Activated T-helper 2 cell treated with anti-CD3 and anti-CD28 coated beads, Interferon-gamma antibody, Interleukin-2, Interleukin-4, amounts not matched to agents 10 μg/mL and 5 μg/mL and 100 μg/mL, durations not matched to agents 14 hours and 24 hours and 36 hours (primary cell): ENCODE measurements at regions not wholly inside any gene's neighbourhood (a gene's known extent, or its start where the extent isn't known, plus 50 kb on each side); places are given as distances from the start of the nearest gene placed in this dataset.

Source experiments
- DNase-seq: peaks from one replicate; pipeline ENCODE4 v3.0.0; 2021; ENCODE audit warnings: low spot score
- H3K27ac Mint-ChIP-seq: one replicate; pipeline ENCODE4 v1.8.0; 2021; ENCODE audit warnings: mixed read lengths
- H3K27me3 Mint-ChIP-seq: one replicate; pipeline ENCODE4 v1.8.0; 2021; ENCODE audit warnings: low read depth, mixed read lengths
- H3K36me3 Mint-ChIP-seq: one replicate; pipeline ENCODE4 v1.8.0; 2021; ENCODE audit warnings: low read depth, mixed read lengths
- H3K4me1 Mint-ChIP-seq: one replicate; pipeline ENCODE4 v1.8.0; 2021; ENCODE audit warnings: low read depth, mixed read lengths
- H3K4me3 Mint-ChIP-seq: one replicate; pipeline ENCODE4 v1.8.0; 2021; ENCODE audit warnings: low read depth, mild to moderate bottlenecking, moderate library complexity, mixed read lengths
- H3K9me3 Mint-ChIP-seq: one replicate; pipeline ENCODE4 v1.8.0; 2021; ENCODE audit warnings: mixed read lengths
- intact Hi-C: fragments of 100-400 bp; cut with micrococcal nuclease; formaldehyde crosslinking; loops from one replicate; pipeline ENCODE4 v1.15.1; 2023

DNA sequence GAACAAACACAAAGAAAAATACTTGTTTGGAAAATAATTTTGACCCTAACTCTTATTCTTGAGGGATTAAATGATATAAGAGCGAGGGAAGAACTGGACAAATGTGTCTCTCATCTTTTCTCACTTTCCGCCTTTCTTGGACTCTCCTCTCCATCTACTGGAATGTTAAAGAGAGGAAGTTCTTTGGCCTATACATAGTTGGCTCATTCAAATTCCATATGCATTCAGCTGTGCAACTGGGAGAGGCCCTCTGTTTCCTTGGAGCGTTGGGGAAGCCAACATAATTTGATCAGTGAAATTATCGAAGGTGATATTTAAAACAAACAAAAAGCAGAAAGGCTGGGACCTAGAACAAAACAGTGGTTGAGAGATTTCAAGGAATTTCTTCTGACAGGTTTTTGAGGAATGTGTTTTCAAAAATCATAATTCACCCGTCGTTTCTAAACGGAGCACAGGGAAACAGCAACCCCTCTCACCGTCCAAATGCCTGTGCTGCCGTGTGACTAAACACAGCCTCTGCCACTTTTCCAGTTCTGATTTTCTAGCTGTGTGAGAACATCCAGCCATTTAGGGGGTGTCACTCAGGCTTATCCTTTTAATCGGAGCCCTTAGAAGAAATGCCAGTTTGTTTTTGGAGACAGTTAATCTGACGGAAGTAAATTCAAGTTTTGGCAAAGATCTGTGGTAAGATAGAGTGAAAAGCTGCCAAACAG is 489.9 kb downstream of the SOX2 start:
- H3K27me3 Mint-ChIP-seq, result no peaks in the 10 kb centered on the region
- H3K9me3 Mint-ChIP-seq, result no peaks in the 10 kb centered on the region
- DNase-seq, result no peak
- no peak overlapping the region for H3K27ac Mint-ChIP-seq
- no peak overlapping the region for H3K4me3 Mint-ChIP-seq
- H3K4me1 Mint-ChIP-seq, result no peaks in the 10 kb centered on the region
- H3K36me3 Mint-ChIP-seq, result no peaks in the 10 kb centered on the region
- intact Hi-C loops, result no loop called here

DNA sequence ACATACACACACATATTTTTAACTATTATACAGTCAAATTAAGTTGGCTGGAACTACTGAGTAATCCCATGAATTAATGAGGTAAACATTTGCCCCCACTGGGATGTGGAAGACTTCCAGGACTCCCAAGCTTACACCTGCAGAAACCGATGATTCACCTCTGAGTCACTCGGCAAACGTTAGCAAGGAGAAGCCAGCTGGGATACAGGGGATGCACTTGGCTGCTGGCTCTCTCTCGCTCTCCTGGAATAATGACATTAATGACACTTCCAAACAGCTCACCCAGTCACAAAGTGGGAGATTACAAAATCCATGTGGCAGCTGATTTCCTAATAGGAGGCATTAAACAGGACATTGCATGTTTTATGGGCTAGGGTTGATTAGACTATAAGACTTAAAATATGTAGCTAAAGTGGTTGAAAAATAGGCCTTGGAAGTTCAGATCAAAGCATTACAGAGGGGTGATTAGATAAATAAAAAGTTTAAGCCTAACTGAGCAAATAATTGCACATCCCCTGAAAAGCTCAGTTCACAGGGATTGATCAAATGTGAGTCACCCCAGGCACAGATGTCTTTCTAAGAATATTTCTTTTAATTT is 500.9 kb downstream of the SOX2 start:
- H3K9me3 Mint-ChIP-seq, result no peaks in the 10 kb centered on the region
- DNase-seq, result no peak
- H3K27me3 Mint-ChIP-seq, result no peaks in the 10 kb centered on the region
- H3K4me3 Mint-ChIP-seq, result no peak overlapping the region
- H3K36me3 Mint-ChIP-seq, result no peaks in the 10 kb centered on the region
- intact Hi-C loops, result no loop called here
- H3K4me1 Mint-ChIP-seq, result no peaks in the 10 kb centered on the region
- H3K27ac Mint-ChIP-seq, result no peak overlapping the region

DNA sequence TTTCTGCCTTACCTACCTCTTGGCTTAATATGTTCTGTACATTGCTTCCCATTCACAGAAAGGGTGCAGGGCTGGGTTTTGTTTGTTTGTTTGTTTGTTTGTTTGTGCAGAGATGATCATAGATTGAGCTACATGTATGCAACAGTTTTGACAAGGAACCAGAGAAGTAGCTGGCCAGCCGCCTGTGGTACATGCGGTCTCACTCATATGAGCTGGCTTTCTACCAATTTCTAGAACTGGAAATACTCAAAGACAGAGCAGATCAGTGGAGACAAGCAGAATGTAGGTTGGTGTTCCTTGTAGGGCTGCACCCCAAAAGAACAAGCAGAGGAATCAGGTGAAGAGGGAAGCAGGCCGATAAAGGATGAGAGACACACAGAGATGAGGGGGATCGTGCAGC is 502.7 kb downstream of the SOX2 start:
- H3K4me1 Mint-ChIP-seq, result no peaks in the 10 kb centered on the region
- intact Hi-C loops, result no loop called here
- no peaks in the 10 kb centered on the region for H3K36me3 Mint-ChIP-seq
- DNase-seq, result no peak
- no peaks in the 10 kb centered on the region for H3K27me3 Mint-ChIP-seq
- H3K4me3 Mint-ChIP-seq, result no peak overlapping the region
- H3K27ac Mint-ChIP-seq, result no peak overlapping the region
- H3K9me3 Mint-ChIP-seq, result no peaks in the 10 kb centered on the region

DNA sequence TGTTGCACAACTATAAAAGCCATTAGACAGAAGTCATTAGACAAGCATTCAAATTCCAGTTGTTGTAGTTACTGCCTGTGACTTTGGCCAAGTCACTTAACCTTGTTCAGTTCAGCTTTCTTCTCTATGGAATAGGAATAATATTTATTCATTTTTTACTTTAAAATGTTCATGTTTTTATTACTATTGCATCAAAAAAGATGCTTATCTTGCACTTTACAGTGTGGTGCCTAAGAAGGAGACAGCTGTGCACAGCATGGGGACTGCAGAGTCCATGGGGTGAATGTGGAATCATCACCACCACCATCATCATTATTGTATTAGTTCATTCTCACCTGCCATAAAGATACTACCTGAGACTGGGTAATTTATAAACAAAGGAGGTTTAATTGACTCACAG is 504.2 kb downstream of the SOX2 start:
- Mint-ChIP-seq H3K36me3 (no peaks in the 10 kb centered on the region), H3K27me3 (no peaks in the 10 kb centered on the region)

DNA sequence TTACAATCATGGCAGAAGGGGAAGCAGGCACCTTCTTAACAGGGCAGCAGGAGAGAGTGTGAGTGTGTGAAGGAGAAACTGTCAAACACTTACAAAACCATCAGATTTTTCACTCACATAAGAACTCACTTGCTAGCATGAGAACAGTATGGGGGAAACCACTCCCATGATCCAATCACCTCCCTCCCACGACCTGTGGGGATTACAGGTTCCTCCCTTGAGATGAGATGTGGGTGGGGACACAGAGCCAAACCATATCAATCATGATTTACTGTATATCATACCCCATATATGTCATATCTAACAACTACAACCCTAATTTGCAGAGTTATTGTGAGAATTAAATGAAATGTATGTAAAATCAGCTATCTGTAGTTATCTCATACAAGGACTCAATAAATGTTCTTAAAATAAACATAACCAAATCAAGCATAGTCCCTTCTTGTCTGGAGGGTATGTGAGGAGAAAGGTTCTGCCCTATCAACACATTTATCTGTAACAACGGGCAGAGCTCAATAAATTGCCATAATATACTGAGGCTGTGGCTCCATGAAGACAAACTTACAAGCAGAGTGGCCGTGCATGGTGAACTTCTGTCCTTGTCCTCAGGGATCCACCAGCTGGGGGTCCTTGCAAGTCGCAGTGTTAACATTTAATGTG is 504.7 kb downstream of the SOX2 start:
- no peaks in the 10 kb centered on the region for H3K9me3 Mint-ChIP-seq
- DNase-seq, result no peak
- H3K36me3 Mint-ChIP-seq, result no peaks in the 10 kb centered on the region
- H3K4me3 Mint-ChIP-seq, result no peak overlapping the region
- H3K27ac Mint-ChIP-seq, result no peak overlapping the region
- H3K4me1 Mint-ChIP-seq, result no peaks in the 10 kb centered on the region
- intact Hi-C loops, result no loop called here
- no peaks in the 10 kb centered on the region for H3K27me3 Mint-ChIP-seq

More for the DNA sequence above, 504.2 kb downstream of the SOX2 start:
- no peak for DNase-seq
- intact Hi-C loops, result no loop called here
- Mint-ChIP-seq H3K9me3 (no peaks in the 10 kb centered on the region), H3K4me1 (no peaks in the 10 kb centered on the region), H3K27ac (no peak overlapping the region), H3K4me3 (no peak overlapping the region)

DNA sequence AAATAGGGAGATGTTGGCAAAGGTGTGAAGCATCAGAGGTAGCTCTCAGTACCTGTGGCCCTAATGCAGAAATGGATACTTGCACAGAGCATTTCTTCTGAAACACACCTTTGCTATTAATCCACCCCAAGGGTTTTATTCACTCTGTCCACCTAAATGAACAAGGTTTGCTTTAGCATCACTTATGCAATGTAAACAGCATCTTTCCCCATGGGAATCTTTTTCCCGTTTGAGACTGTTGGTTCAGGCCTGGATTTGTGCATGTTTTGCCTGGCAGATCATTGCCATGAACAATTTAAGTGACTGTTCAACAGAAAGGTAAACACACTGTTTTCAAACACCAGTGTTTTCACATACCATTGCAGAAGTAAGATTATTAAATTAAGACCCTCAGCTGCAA is 508.3 kb downstream of the SOX2 start:
- Mint-ChIP-seq H3K4me3 (no peak overlapping the region), H3K27me3 (no peaks in the 10 kb centered on the region), H3K27ac (no peak overlapping the region), H3K9me3 (no peaks in the 10 kb centered on the region), H3K36me3 (no peaks in the 10 kb centered on the region), H3K4me1 (no peaks in the 10 kb centered on the region)
- intact Hi-C loops, result no loop called here
- no peak for DNase-seq

DNA sequence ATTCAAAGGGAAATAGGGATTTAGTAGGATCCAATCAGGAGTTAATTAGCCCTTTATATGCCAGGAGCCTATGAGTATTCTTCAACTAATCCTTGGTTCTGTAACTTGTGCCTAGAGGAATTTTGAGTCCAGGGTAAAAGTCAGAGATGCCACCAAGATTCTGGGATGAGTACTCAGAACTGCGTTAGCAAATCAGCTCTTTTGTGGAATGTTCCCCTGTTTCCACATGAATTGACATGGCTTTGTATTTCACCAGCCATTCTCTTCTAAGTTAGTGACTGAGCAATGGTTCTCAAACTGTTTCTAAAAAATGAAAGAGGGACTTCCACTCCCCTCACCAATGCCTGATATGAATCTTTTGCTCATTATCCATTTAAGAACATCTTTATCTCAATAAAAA is 508.7 kb downstream of the SOX2 start:
- Mint-ChIP-seq H3K4me3 (no peak overlapping the region), H3K4me1 (no peaks in the 10 kb centered on the region), H3K9me3 (no peaks in the 10 kb centered on the region), H3K27me3 (no peaks in the 10 kb centered on the region), H3K36me3 (no peaks in the 10 kb centered on the region), H3K27ac (no peak overlapping the region)
- DNase-seq, result no peak
- intact Hi-C loops, result no loop called here

DNA sequence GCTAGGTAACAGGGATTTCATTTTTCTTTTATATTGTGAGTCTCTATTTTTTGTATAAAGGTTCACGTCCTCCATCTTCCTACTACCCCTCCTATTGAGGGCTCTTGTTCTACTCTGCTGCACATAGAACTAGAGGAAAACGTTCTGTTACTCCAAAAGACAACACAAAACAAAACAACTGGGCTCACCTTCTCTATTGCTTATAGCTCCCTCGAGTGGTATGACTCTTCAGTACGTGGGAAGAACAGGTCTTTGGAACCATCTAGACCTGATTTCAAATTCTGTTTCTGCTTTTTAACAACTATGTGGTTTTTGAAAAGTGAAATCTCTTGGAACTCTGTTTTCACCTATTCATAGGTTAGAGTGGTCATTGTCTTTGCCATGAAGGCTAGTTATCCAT is 515.3 kb downstream of the SOX2 start:
- intact Hi-C loops, result no loop called here
- Mint-ChIP-seq H3K9me3 (no peaks in the 10 kb centered on the region), H3K36me3 (no peaks in the 10 kb centered on the region), H3K4me3 (no peak overlapping the region), H3K27ac (no peak overlapping the region), H3K4me1 (no peaks in the 10 kb centered on the region), H3K27me3 (no peaks in the 10 kb centered on the region)
- no peak for DNase-seq

DNA sequence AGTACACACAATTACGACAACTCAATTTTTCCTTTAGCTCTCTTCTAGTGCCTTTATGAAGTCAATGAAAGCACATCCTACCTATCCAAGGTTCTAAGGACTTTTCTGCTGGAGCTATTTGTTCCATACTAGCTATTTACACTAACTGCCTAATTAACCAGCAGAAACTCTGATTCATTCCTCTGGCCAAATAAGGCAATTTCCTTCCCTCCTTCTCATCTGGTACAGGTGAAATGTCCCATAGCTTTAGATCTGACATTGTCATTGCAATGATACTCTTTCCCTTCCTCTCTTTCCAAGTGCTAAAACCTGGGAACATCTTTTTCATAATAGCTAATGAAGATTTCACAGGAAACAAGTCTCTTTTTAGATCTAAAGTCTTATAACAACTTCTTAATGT is 521.7 kb downstream of the SOX2 start:
- Mint-ChIP-seq H3K27me3 (no peaks in the 10 kb centered on the region), H3K36me3 (no peaks in the 10 kb centered on the region), H3K4me3 (no peak overlapping the region), H3K4me1 (no peaks in the 10 kb centered on the region), H3K27ac (no peak overlapping the region), H3K9me3 (no peaks in the 10 kb centered on the region)
- DNase-seq, result no peak
- intact Hi-C loops, result no loop called here

DNA sequence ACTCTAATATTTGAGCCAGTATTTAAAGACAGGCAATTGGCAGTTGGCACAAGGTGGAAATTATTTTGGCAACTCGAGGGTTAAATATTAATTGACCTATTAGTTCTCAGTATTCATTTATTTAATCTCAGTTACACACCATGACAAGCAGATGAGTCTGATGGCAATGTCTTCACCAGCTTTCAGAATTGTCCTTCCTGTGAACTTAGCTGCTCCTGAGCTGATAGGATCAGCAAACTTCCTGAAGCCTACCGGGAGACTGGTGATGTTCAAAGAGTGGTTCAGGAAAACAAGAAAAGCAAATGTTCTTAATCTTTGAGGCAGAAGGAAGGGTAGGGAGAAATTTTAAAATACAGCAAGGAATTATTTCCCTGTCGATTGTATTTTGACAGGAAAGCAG is 522.2 kb downstream of the SOX2 start:
- Mint-ChIP-seq H3K36me3 (no peaks in the 10 kb centered on the region), H3K9me3 (no peaks in the 10 kb centered on the region), H3K4me1 (no peaks in the 10 kb centered on the region), H3K27me3 (no peaks in the 10 kb centered on the region), H3K27ac (no peak overlapping the region), H3K4me3 (no peak overlapping the region)
- no peak for DNase-seq
- intact Hi-C loops, result no loop called here

DNA sequence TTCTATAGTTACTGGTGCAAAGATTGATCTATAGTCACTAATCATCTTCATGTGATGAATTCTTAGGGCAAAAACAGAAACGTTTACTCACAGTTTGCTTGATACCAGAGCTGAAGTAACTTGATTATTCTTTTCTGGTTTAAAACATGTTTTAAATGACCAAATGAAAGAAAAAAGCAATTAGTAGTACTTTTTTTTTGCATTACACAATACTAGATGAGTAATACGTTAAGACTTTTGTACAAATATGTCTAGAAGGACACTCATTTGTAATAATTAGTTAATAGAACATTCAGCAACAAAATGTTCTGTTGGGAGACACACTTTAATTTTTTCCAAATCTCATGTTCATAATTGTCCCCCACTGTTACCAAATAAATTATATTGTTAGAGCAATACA is 523.2 kb downstream of the SOX2 start:
- Mint-ChIP-seq H3K27ac (no peak overlapping the region), H3K4me1 (no peaks in the 10 kb centered on the region), H3K27me3 (no peaks in the 10 kb centered on the region), H3K4me3 (no peak overlapping the region), H3K36me3 (no peaks in the 10 kb centered on the region), H3K9me3 (no peaks in the 10 kb centered on the region)
- no peak for DNase-seq
- intact Hi-C loops, result no loop called here

DNA sequence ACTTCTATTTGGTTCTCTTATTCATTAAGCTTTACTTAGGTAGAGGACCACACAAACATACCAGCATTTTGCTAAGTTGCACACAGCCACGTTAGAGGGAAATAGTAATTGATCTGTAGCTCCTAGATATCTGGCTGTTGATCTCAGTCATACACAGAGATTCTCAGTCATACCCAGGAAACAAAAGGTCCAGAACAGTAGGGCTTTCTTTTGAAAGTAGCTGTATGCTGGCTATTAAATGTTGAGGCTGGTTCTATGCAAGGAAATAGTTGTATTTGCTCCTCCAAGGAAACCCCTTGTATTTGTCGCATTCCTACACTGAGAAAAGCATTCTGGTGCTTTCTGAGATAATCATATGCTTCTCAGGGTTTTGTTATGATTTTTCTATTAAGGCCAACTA is 523.8 kb downstream of the SOX2 start:
- no peak for DNase-seq
- H3K4me3 Mint-ChIP-seq, result no peak overlapping the region
- intact Hi-C loops, result no loop called here
- H3K36me3 Mint-ChIP-seq, result no peaks in the 10 kb centered on the region
- no peaks in the 10 kb centered on the region for H3K27me3 Mint-ChIP-seq
- no peaks in the 10 kb centered on the region for H3K4me1 Mint-ChIP-seq
- no peaks in the 10 kb centered on the region for H3K9me3 Mint-ChIP-seq
- no peak overlapping the region for H3K27ac Mint-ChIP-seq

DNA sequence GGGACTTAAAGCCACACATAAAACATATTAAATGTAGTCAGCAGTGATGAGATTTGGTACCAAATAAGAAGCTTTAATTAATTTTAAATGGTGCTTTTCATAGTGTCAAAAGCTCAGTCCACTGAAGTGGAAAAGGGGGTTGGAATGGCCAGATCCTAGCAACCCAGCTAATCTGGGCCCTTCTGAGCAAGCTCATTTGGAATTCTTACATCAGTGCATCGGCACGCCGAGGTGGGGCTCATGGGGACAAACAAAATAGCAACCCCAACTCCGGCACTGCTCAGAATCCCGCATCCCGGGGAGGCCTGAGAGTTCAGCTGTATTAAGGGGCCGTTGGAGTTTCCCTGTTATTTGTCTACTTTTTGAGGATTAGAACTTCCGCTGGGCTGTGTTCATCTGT is 526.4 kb downstream of the SOX2 start:
- H3K27me3 Mint-ChIP-seq, result no peaks in the 10 kb centered on the region
- no peak overlapping the region for H3K4me3 Mint-ChIP-seq
- H3K9me3 Mint-ChIP-seq, result no peaks in the 10 kb centered on the region
- H3K36me3 Mint-ChIP-seq, result no peaks in the 10 kb centered on the region
- intact Hi-C loops, result no loop called here
- H3K27ac Mint-ChIP-seq, result no peak overlapping the region
- no peak for DNase-seq
- H3K4me1 Mint-ChIP-seq, result no peaks in the 10 kb centered on the region
